Panc1 (cell line): ENCODE measurements at regions not wholly inside any gene's neighbourhood (a gene's known extent, or its start where the extent isn't known, plus 50 kb on each side); places are given as distances from the start of the nearest gene placed in this dataset.

Experiments
- ATAC-seq: fragments of 200-7000 bp; cut with Tn5 transposase; 2 replicates; pipeline ENCODE4 v1.9.1; 2020; ENCODE audit warnings: mild to moderate bottlenecking, moderate library complexity
- BruUV-seq: library from RNA; stranded (reverse); fragments of 400-500 nt; replicated peaks from 2 replicates; lab custom pipeline; 2021; lab: Mats Ljungman, UMichigan
- CTCF ChIA-PET: fragments of 300-600 bp; sonication (Branson Sonifier 250); formaldehyde crosslinking; loops from one replicate; lab custom pipeline; 2022; ENCODE audit warnings: antibody characterized with exemption; lab: Charles Lee
- POLR2A ChIA-PET: fragments of 300-600 bp; sonication (Branson Sonifier 250); formaldehyde crosslinking; loops from one replicate; lab custom pipeline; 2022; ENCODE audit warnings: antibody characterized with exemption; lab: Charles Lee
- DNase-seq: peaks from one replicate; pipeline ENCODE4 v3.0.0-alpha.2; 2010; ENCODE audit warnings: low read depth, low spot score
- H3K27ac ChIP-seq: 2 replicates; pipeline ENCODE4 v1.5.1; 2011; ENCODE audit warnings: mild to moderate bottlenecking, low read length, inconsistent platforms
- H3K27me3 ChIP-seq: fragments of 200-500 bp; sonication (Bioruptor generic); 2 replicates; pipeline ENCODE4 v1.6.0; 2014; ENCODE audit warnings: low read length, inconsistent platforms; ENCODE audit not compliant: control insufficient read depth, insufficient read depth
- H3K36me3 ChIP-seq: fragments of 200-500 bp; sonication (Bioruptor generic); 2 replicates; pipeline ENCODE4 v1.5.1; 2014; ENCODE audit warnings: inconsistent platforms, mild to moderate bottlenecking, low read length, moderate library complexity; ENCODE audit not compliant: control insufficient read depth, insufficient read depth
- H3K4me1 ChIP-seq: 2 replicates; pipeline ENCODE4 v1.5.1; 2011; ENCODE audit warnings: inconsistent platforms, mild to moderate bottlenecking, low read length, moderate library complexity; ENCODE audit not compliant: control insufficient read depth, insufficient read depth
- H3K4me3 ChIP-seq, 2 experiments: 2 replicates each; pipeline ENCODE4 v1.5.1; 2011 to 2012; ENCODE audit warnings: low read depth in 2 of 2, low read length in 2 of 2, mild to moderate bottlenecking in 2 of 2, inconsistent platforms in 1 of 2, moderate library complexity in 1 of 2
- H3K9me3 ChIP-seq: fragments of 200-500 bp; sonication (Bioruptor generic); 2 replicates; pipeline ENCODE4 v1.5.1; 2014; ENCODE audit warnings: low read depth, mild to moderate bottlenecking, inconsistent platforms, low read length, moderate library complexity; ENCODE audit not compliant: control insufficient read depth, insufficient read depth
- POLR2AphosphoS5 ChIP-seq: IDR thresholded peaks from 2 replicates; pipeline ENCODE4 v1.6.1; 2012; ENCODE audit warnings: mild to moderate bottlenecking, low read depth, low read length, moderate library complexity
- SIN3A ChIP-seq: IDR thresholded peaks from 2 replicates; pipeline ENCODE4 v1.6.1; 2012; ENCODE audit warnings: low read depth, mild to moderate bottlenecking, low read length, moderate library complexity, borderline replicate concordance; ENCODE audit not compliant: insufficient read depth
- TCF7L2 ChIP-seq: IDR thresholded peaks from 2 replicates; pipeline ENCODE4 v1.6.1; 2011; ENCODE audit warnings: mild to moderate bottlenecking, low read depth, low read length, inconsistent platforms
- in situ Hi-C: cut with HindIII; loops from 2 replicates; pipeline ENCODE4 v1.10.0; 2016; ENCODE audit warnings: low sequenced_read_pairs, low pct_unique_long_range_greater_than_20kb
- intact Hi-C: fragments of 100-400 bp; cut with micrococcal nuclease; formaldehyde crosslinking; loops from one replicate; pipeline ENCODE4 v1.10.0; 2022; ENCODE audit not compliant: unreplicated experiment
- TF ChIP-seq, protein P1 (sequence below): fragments of 450-650 bp; IDR thresholded peaks from 2 replicates; pipeline ENCODE4 v1.5.1; 2017; ENCODE audit warnings: mild to moderate bottlenecking
- TF ChIP-seq, protein P2 (sequence below), 2 experiments: IDR thresholded peaks; 2 replicates each; pipeline ENCODE4 v1.6.1; 2011 to 2012; ENCODE audit warnings: low read depth in 2 of 2, control low read depth in 1 of 2, low read length in 1 of 2, mild to moderate bottlenecking in 1 of 2, moderate library complexity in 1 of 2; ENCODE audit not compliant: insufficient read depth in 1 of 2

DNA sequence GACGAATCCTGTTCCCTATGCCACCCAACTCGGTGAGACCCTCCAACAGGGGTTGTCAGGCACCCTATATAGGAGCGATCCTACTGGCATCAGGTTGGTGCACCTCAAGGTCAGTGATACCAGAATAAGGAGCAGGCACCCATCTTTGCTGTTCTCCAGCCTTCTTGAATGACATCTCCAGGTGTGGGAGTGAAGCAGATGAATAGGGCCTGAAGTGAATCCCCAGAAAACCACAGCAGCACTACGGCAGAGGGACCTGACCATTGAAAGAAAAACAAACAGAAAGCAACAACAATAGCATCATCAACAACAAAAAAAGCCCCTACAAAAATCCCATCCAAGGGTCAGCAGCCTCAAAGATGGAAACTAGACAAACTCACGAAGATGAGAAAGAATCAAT, 445.2 kb upstream of the ATP2B1 start:
- no peaks in the 10 kb centered on the region for H3K36me3 ChIP-seq
- ATAC-seq (no peak), DNase-seq (no peak)
- H3K9me3 ChIP-seq = no peaks in the 10 kb centered on the region
- no peak overlapping the region for H3K4me3 ChIP-seq
- POLR2A ChIA-PET = no interaction called here
- TF ChIP-seq POLR2AphosphoS5 (no peak), SIN3A (no peak), TCF7L2 (no peak)
- TF ChIP-seq, protein P1, sequence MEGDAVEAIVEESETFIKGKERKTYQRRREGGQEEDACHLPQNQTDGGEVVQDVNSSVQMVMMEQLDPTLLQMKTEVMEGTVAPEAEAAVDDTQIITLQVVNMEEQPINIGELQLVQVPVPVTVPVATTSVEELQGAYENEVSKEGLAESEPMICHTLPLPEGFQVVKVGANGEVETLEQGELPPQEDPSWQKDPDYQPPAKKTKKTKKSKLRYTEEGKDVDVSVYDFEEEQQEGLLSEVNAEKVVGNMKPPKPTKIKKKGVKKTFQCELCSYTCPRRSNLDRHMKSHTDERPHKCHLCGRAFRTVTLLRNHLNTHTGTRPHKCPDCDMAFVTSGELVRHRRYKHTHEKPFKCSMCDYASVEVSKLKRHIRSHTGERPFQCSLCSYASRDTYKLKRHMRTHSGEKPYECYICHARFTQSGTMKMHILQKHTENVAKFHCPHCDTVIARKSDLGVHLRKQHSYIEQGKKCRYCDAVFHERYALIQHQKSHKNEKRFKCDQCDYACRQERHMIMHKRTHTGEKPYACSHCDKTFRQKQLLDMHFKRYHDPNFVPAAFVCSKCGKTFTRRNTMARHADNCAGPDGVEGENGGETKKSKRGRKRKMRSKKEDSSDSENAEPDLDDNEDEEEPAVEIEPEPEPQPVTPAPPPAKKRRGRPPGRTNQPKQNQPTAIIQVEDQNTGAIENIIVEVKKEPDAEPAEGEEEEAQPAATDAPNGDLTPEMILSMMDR = no peak
- TF ChIP-seq, protein P2, sequence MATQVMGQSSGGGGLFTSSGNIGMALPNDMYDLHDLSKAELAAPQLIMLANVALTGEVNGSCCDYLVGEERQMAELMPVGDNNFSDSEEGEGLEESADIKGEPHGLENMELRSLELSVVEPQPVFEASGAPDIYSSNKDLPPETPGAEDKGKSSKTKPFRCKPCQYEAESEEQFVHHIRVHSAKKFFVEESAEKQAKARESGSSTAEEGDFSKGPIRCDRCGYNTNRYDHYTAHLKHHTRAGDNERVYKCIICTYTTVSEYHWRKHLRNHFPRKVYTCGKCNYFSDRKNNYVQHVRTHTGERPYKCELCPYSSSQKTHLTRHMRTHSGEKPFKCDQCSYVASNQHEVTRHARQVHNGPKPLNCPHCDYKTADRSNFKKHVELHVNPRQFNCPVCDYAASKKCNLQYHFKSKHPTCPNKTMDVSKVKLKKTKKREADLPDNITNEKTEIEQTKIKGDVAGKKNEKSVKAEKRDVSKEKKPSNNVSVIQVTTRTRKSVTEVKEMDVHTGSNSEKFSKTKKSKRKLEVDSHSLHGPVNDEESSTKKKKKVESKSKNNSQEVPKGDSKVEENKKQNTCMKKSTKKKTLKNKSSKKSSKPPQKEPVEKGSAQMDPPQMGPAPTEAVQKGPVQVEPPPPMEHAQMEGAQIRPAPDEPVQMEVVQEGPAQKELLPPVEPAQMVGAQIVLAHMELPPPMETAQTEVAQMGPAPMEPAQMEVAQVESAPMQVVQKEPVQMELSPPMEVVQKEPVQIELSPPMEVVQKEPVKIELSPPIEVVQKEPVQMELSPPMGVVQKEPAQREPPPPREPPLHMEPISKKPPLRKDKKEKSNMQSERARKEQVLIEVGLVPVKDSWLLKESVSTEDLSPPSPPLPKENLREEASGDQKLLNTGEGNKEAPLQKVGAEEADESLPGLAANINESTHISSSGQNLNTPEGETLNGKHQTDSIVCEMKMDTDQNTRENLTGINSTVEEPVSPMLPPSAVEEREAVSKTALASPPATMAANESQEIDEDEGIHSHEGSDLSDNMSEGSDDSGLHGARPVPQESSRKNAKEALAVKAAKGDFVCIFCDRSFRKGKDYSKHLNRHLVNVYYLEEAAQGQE (IDR thresholded peaks at IDR 0.05; ENCODE audit: insufficient read depth in 1 of 2, low read depth in 2 of 2, low read length in 1 of 2) = no peak
- H3K27ac ChIP-seq = no peak overlapping the region
- no peaks in the 10 kb centered on the region for H3K4me1 ChIP-seq
- H3K27me3 ChIP-seq = no peaks in the 10 kb centered on the region
- in situ Hi-C loops = no loop called here
- intact Hi-C loops = no loop called here
- BruUV-seq = no TSS peak
- CTCF ChIA-PET = no interaction called here

DNA sequence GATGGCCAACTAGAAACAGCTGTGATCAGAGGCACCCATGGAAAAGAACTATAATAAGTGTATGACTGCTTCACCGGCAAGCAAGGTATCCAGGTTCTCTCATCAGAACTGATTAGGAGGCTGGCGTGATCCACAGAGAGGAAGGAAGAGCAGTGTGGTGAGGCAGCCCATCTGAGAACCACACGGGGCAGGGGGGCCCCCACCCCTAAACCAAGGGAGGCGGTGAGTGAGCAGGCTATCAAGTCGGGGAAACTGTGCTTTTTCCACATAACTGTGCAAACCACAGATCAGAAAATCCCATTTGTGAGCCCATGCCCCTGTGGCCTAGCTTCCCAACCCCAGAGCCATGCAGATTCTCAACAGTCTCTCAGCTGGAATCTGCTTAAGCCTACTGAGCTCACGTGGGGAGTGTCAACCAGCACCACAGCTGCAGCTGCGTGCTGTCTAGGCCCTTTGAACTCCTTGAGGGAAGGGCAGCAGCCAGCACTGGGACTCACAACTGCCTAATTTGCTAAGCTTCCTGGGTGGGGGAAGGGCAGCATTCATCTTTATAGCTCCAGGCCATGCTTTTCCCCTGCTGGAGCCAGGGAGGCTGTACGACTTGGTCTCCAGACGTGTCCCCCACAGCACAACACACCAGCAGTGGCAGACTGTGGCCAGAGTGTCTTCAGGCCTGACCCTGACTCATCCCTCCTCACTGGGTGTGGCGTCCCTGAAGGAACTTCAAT, 444.4 kb upstream of the ATP2B1 start:
- in situ Hi-C loops (no loop called here), intact Hi-C loops (no loop called here)
- Histone ChIP-seq H3K36me3 (no peaks in the 10 kb centered on the region), H3K27me3 (no peaks in the 10 kb centered on the region), H3K9me3 (no peaks in the 10 kb centered on the region), H3K4me3 (no peak overlapping the region), H3K4me1 (no peaks in the 10 kb centered on the region), H3K27ac (no peak overlapping the region)
- CTCF ChIA-PET = no interaction called here
- no peak for ATAC-seq
- no peak for TF ChIP-seq TCF7L2
- TF ChIP-seq SIN3A = no peak
- TF ChIP-seq POLR2AphosphoS5 = no peak
- TF ChIP-seq, protein P2 (IDR thresholded peaks at IDR 0.05; ENCODE audit: insufficient read depth in 1 of 2, low read depth in 2 of 2, low read length in 1 of 2) = no peak
- TF ChIP-seq, protein P1 = no peak
- POLR2A ChIA-PET = no interaction called here
- no TSS peak for BruUV-seq
- DNase-seq = no peak
